Activated CD4-positive, alpha-beta memory T cell treated with anti-CD3 and anti-CD28 coated beads, Interleukin-2, amount 10 ng/mL, durations not matched to agents 7 days and 5 days (primary cell): ENCODE measurements at regions not wholly inside any gene's neighbourhood (a gene's known extent, or its start where the extent isn't known, plus 50 kb on each side); places are given as distances from the start of the nearest gene placed in this dataset.

ENCODE experiments used
- CTCF ChIA-PET: fragments of 350-600 bp; sonication (Branson Sonifier 250); formaldehyde crosslinking; loops from one replicate; lab custom pipeline; 2021; ENCODE audit warnings: antibody characterized with exemption, inconsistent platforms; lab: Charles Lee
- POLR2A ChIA-PET: fragments of 350-600 bp; sonication (Branson Sonifier 250); formaldehyde crosslinking; loops from one replicate; lab custom pipeline; 2021; ENCODE audit warnings: antibody characterized with exemption; lab: Charles Lee
- DNase-seq: peaks from one replicate; pipeline ENCODE4 v3.0.0-alpha.2; 2020
- H3K27ac Mint-ChIP-seq: one replicate; pipeline ENCODE4 v1.8.0; 2021; ENCODE audit warnings: mild to moderate bottlenecking, mixed read lengths
- H3K27me3 Mint-ChIP-seq: one replicate; pipeline ENCODE4 v1.8.0; 2021; ENCODE audit warnings: mixed read lengths
- H3K36me3 Mint-ChIP-seq: one replicate; pipeline ENCODE4 v1.8.0; 2021; ENCODE audit warnings: low read depth, mixed read lengths
- H3K4me1 Mint-ChIP-seq: one replicate; pipeline ENCODE4 v1.8.0; 2021; ENCODE audit warnings: mixed read lengths
- H3K4me3 Mint-ChIP-seq: one replicate; pipeline ENCODE4 v1.8.0; 2021; ENCODE audit warnings: mild to moderate bottlenecking, mixed read lengths
- H3K9me3 Mint-ChIP-seq: one replicate; pipeline ENCODE4 v1.8.0; 2021; ENCODE audit warnings: mixed read lengths

GRCh38 chr2:11050565-11050964, 104.7 kb upstream of the SLC66A3 start:
- no peaks in the 10 kb centered on the region for H3K36me3 Mint-ChIP-seq
- POLR2A ChIA-PET = no interaction called here
- H3K9me3 Mint-ChIP-seq = no peaks in the 10 kb centered on the region
- H3K27me3 Mint-ChIP-seq = no peaks in the 10 kb centered on the region
- H3K4me3 Mint-ChIP-seq = no peak overlapping the region
- H3K4me1 Mint-ChIP-seq = no peaks in the 10 kb centered on the region
- no peak overlapping the region for H3K27ac Mint-ChIP-seq
- CTCF ChIA-PET = no interaction called here
- no peak for DNase-seq

DNA sequence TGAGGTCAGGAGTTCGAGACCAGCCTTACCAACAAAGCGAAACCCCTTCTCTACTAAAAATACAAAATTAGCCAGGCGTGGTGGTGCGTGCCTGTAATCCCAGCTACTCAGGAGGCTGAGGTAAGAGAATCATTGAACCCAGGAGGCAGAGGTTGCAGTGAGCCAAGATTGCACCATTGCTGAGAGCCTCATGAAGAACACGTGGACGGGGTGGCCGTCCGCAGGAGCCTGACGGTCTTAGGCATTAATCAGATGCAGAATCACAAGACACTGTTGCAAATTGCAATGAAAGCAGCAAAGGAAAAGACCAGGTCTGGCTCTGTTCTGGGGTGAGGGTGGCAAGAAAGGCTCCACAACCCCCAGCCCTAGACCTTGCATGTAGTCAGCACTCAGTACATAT, 104.0 kb upstream of the SLC66A3 start:
- CTCF ChIA-PET = no interaction called here
- POLR2A ChIA-PET = no interaction called here
- Mint-ChIP-seq H3K27me3 (no peaks in the 10 kb centered on the region), H3K36me3 (no peaks in the 10 kb centered on the region), H3K27ac (no peak overlapping the region), H3K9me3 (no peaks in the 10 kb centered on the region), H3K4me1 (no peaks in the 10 kb centered on the region), H3K4me3 (no peak overlapping the region)
- DNase-seq = no peak

- Mint-ChIP-seq H3K4me3 (no peak overlapping the region), H3K9me3 (no peaks in the 10 kb centered on the region), H3K36me3 (no peaks in the 10 kb centered on the region), H3K4me1 (no peaks in the 10 kb centered on the region), H3K27me3 (peaks cover 7% of the 10 kb centered on the region), H3K27ac (no peak overlapping the region)
- DNase-seq = no peak
- POLR2A ChIA-PET = no interaction called here
- CTCF ChIA-PET = no interaction called here
Observed at GRCh38 chr2:11053546-11053945, 101.7 kb upstream of the SLC66A3 start.

GRCh38 chr2:11054783-11055678, 100.2 kb upstream of the SLC66A3 start:
- H3K9me3 Mint-ChIP-seq = no peaks in the 10 kb centered on the region

GRCh38 chr2:11055679-11056215, 99.5 kb upstream of the SLC66A3 start:
- POLR2A ChIA-PET = no interaction called here
- Mint-ChIP-seq H3K4me1 (no peaks in the 10 kb centered on the region), H3K27ac (no peak overlapping the region), H3K9me3 (peaks cover 5% of the 10 kb centered on the region), H3K27me3 (peaks cover 18% of the 10 kb centered on the region), H3K36me3 (peaks cover under 1% of the 10 kb centered on the region), H3K4me3 (no peak overlapping the region)
- CTCF ChIA-PET = no interaction called here
- DNase-seq = no peak

More at GRCh38 chr2:11054783-11055678, 100.2 kb upstream of the SLC66A3 start:
- DNase-seq = no peak
- Mint-ChIP-seq H3K4me1 (no peaks in the 10 kb centered on the region), H3K4me3 (no peak overlapping the region), H3K27ac (no peak overlapping the region), H3K27me3 (peaks cover 12% of the 10 kb centered on the region), H3K36me3 (no peaks in the 10 kb centered on the region)
- ChIA-PET POLR2A (no interaction called here), CTCF (no interaction called here)

DNA sequence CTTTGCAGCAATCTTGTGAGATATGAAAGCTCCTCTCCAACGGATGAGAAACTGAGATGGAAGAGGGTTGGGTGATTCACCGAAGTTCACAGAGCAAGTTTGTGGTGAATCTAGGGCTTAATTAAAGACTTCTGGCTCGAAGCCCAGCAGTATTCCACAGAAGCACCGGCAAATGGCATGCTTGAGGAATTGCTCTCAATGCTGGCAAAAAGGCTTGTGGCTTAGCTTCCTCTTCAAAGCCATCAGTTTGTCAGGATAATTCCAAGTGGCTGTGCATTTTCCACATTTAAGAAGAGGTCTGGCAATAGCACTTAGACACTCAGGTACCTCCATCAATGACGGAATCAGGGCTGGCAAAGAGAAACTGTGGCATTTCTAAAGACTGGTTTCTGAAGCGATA, 98.7 kb upstream of the SLC66A3 start:
- H3K36me3 Mint-ChIP-seq = peaks cover 4% of the 10 kb centered on the region
- POLR2A ChIA-PET = no interaction called here
- DNase-seq = no peak
- H3K9me3 Mint-ChIP-seq = peaks cover 8% of the 10 kb centered on the region
- H3K27me3 Mint-ChIP-seq = peaks cover 21% of the 10 kb centered on the region
- H3K27ac Mint-ChIP-seq = no peak overlapping the region
- CTCF ChIA-PET = no interaction called here
- H3K4me1 Mint-ChIP-seq = no peaks in the 10 kb centered on the region
- H3K4me3 Mint-ChIP-seq = no peak overlapping the region

GRCh38 chr2:11057031-11057430, 98.2 kb upstream of the SLC66A3 start:
- Mint-ChIP-seq H3K9me3 (peaks cover 9% of the 10 kb centered on the region), H3K4me1 (no peaks in the 10 kb centered on the region), H3K27ac (no peak overlapping the region), H3K36me3 (peaks cover 4% of the 10 kb centered on the region), H3K27me3 (peaks cover 23% of the 10 kb centered on the region), H3K4me3 (no peak overlapping the region)
- ChIA-PET POLR2A (no interaction called here), CTCF (no interaction called here)
- no peak for DNase-seq

DNA sequence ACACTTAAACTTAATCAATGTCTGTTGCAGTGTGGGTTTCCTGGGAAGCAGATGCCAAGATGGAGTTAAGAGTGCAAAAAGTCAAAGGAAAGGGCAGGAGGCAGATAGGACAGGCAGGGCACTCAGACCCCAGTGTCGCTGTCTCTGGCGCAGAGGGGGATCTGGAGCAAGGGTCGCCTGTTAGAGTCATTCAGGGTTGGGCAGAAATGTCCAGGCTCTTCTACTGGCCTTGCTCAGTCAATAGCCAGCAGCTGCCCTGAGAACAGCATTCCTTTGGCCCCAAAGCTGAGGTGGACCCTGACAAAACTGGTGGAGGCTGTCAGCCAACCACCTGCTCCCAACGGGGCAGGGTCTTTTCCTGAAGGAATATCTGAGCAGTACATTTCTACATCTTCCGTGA, 97.1 kb upstream of the SLC66A3 start:
- Mint-ChIP-seq H3K4me3 (no peak overlapping the region), H3K27ac (no peak overlapping the region), H3K9me3 (peaks cover 10% of the 10 kb centered on the region), H3K4me1 (no peaks in the 10 kb centered on the region), H3K27me3 (peaks cover 25% of the 10 kb centered on the region), H3K36me3 (peaks cover 4% of the 10 kb centered on the region)
- POLR2A ChIA-PET = no interaction called here
- CTCF ChIA-PET = no interaction called here
- no peak for DNase-seq

- Mint-ChIP-seq H3K36me3 (peaks cover 4% of the 10 kb centered on the region), H3K4me3 (no peak overlapping the region), H3K9me3 (peaks cover 12% of the 10 kb centered on the region), H3K4me1 (no peaks in the 10 kb centered on the region), H3K27me3 (peaks cover 36% of the 10 kb centered on the region), H3K27ac (no peak overlapping the region)
- CTCF ChIA-PET = interaction anchor here (0.6 to 1.4 kb wide), 2 partner anchors 12 to 605 kb away, joined by 3 read pairs; no protein-coding TSS in a partner anchor
- no peak for DNase-seq
- POLR2A ChIA-PET = no interaction called here
Observed at GRCh38 chr2:11060376-11061169, 94.7 kb upstream of the SLC66A3 start.

- peaks cover under 1% of the 10 kb centered on the region for H3K4me1 Mint-ChIP-seq
- ChIA-PET CTCF (no interaction called here), POLR2A (no interaction called here)
- peaks cover 1% of the 10 kb centered on the region for H3K36me3 Mint-ChIP-seq
- no peak for DNase-seq
- no peak overlapping the region for H3K4me3 Mint-ChIP-seq
- peaks cover 5% of the 10 kb centered on the region for H3K9me3 Mint-ChIP-seq
- H3K27ac Mint-ChIP-seq = no peak overlapping the region
- H3K27me3 Mint-ChIP-seq = peaks cover 17% of the 10 kb centered on the region
Observed at GRCh38 chr2:11065833-11066485, 89.3 kb upstream of the SLC66A3 start.

DNA sequence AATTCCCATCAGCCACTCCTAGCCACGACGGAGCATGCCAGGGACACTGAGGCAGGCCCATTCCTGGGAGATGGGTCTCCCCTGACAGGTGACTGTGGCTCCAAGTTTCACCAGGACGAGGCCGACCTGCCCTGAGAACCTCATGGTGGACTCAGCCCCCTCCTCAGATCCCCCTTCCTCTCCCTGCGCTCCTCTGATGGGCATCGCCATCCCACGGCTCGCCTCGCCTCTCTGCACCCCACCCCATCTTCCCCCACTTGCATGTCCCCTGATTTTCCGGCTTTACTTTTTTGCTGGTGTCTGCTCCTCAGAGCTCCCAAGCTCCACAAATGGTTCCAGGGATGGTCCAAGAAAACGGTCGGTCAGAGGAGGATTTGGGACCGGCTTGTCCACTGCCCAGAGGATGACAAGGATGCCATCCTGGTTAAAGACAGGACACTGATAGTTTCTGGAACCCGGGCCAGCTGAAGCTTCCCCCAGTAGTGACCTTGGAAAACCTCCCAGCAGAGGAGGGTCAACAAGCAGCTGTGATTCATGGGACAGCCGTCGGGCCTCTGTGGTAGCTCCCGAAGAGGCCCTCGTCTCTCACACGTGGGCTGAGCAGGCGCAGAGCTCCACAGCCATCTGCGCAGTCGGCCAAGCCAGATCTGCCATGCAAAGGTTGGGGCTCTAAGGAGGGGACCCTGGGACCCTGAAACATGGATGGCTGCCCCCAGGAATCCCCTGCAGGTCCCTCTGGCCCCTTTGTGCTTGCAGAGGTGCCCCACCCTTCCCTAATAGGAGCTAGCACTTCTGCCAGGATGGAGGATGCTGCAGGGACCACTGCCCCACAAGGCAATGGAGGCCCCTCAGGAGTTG, 87.8 kb upstream of the SLC66A3 start:
- H3K27me3 Mint-ChIP-seq = peaks cover 22% of the 10 kb centered on the region
- no peak overlapping the region for H3K4me3 Mint-ChIP-seq
- peaks cover 2% of the 10 kb centered on the region for H3K9me3 Mint-ChIP-seq
- POLR2A ChIA-PET = no interaction called here
- CTCF ChIA-PET = no interaction called here
- no peaks in the 10 kb centered on the region for H3K36me3 Mint-ChIP-seq
- no peak for DNase-seq
- H3K27ac Mint-ChIP-seq = no peak overlapping the region
- peaks cover 10% of the 10 kb centered on the region for H3K4me1 Mint-ChIP-seq

DNA sequence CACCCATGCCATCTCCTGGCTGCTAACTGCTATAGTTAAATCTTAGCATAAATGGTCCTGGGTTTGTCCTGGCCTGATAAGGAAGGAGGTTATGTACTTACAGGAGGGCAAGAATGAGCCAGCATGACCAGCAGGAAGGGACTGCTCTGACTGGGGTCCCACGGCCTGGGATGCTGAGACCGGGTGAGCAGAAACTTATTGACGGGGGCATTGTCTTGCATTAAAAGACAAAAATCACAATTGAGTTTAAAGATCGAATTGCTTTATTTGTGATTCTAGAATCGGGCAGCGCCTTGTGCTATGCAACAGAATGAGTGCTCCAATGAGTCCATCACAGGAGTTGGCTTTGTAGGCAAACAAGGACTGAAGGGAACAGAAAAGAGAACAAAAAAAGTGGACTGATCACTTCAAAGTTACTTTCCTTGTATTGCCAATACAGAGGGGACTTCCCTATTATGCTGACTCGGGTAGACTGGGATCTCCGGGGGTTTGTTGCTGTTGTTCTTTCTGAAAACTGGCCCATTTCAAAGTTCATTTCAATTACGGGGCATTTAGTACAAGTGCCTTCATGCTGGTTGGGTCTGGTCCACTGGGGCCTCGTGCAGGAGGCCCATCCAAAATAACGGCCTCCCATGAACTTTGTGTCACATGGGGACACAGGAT, 87.1 kb upstream of the SLC66A3 start:
- Mint-ChIP-seq H3K4me1 (peaks cover 17% of the 10 kb centered on the region), H3K4me3 (no peak overlapping the region), H3K27ac (no peak overlapping the region), H3K27me3 (peaks cover 26% of the 10 kb centered on the region), H3K9me3 (peaks cover 1% of the 10 kb centered on the region), H3K36me3 (no peaks in the 10 kb centered on the region)
- ChIA-PET POLR2A (no interaction called here), CTCF (no interaction called here)
- no peak for DNase-seq
